GM23338 (cell line): ENCODE measurements at regions not wholly inside any gene's neighbourhood (a gene's known extent, or its start where the extent isn't known, plus 50 kb on each side); places are given as distances from the start of the nearest gene placed in this dataset.
A peak's percentile ranks its signal among the peaks of the same experiment; 100 is the strongest.

Source experiments
- ATAC-seq: fragments of 200-7000 bp; cut with Tn5 transposase; 3 replicates; pipeline ENCODE4 v1.9.1; 2020
- DNase-seq: peaks from one replicate; pipeline ENCODE4 v3.0.0-alpha.2; 2015; ENCODE audit warnings: low spot score
- H2AFZ ChIP-seq: fragments of 200-600 bp; sonication (generic); 2 replicates; pipeline ENCODE4 v1.8.0; 2016; ENCODE audit warnings: antibody characterized with exemption, mild to moderate bottlenecking, moderate library complexity
- H3F3A ChIP-seq: fragments of 200-600 bp; sonication (generic); replicated peaks from 2 replicates; pipeline ENCODE4 v1.8.0; 2017; ENCODE audit warnings: antibody characterized with exemption, mixed run types, low read depth
- H3K27ac ChIP-seq: fragments of 200-600 bp; sonication (generic); 2 replicates; pipeline ENCODE4 v1.6.1; 2016; ENCODE audit warnings: low read depth
- H3K27me3 ChIP-seq: fragments of 200-600 bp; sonication (generic); 2 replicates; pipeline ENCODE4 v1.8.0; 2016; ENCODE audit warnings: mild to moderate bottlenecking, mixed run types, moderate library complexity; ENCODE audit not compliant: insufficient read depth
- H3K36me3 ChIP-seq: fragments of 200-600 bp; sonication (generic); 2 replicates; pipeline ENCODE4 v1.8.0; 2016; ENCODE audit warnings: mild to moderate bottlenecking; ENCODE audit not compliant: insufficient read depth
- H3K4me1 ChIP-seq: fragments of 200-600 bp; sonication (generic); 2 replicates; pipeline ENCODE4 v1.8.0; 2016; ENCODE audit warnings: mild to moderate bottlenecking, moderate library complexity; ENCODE audit not compliant: insufficient read depth
- H3K4me2 ChIP-seq: fragments of 200-600 bp; sonication (generic); 2 replicates; pipeline ENCODE4 v1.7.1; 2017; ENCODE audit warnings: mixed run types
- H3K4me3 ChIP-seq: fragments of 200-600 bp; sonication (generic); 2 replicates; pipeline ENCODE4 v1.6.1; 2016; ENCODE audit warnings: mixed run types
- H3K79me2 ChIP-seq: fragments of 200-600 bp; sonication (generic); replicated peaks from 2 replicates; pipeline ENCODE4 v1.8.0; 2017; ENCODE audit warnings: mild to moderate bottlenecking; ENCODE audit not compliant: insufficient read depth
- H3K9me2 ChIP-seq: fragments of 200-600 bp; sonication (generic); 2 replicates; pipeline ENCODE4 v1.8.0; 2017; ENCODE audit not compliant: insufficient read depth
- H4K20me1 ChIP-seq: fragments of 200-600 bp; sonication (generic); replicated peaks from 2 replicates; pipeline ENCODE4 v1.8.0; 2017; ENCODE audit warnings: mild to moderate bottlenecking; ENCODE audit not compliant: insufficient read depth
- H3K27ac Mint-ChIP-seq: 2 replicates; pipeline ENCODE4 v1.8.0; 2020; ENCODE audit warnings: inconsistent platforms, mild to moderate bottlenecking, moderate library complexity, mixed read lengths
- H3K27me3 Mint-ChIP-seq: 3 replicates; pipeline ENCODE4 v1.8.0; 2022; ENCODE audit warnings: low read depth, mild to moderate bottlenecking, moderate library complexity, mixed read lengths, inconsistent platforms; ENCODE audit not compliant: insufficient read depth, poor library complexity
- H3K36me3 Mint-ChIP-seq: 3 replicates; pipeline ENCODE4 v1.8.0; 2021; ENCODE audit warnings: low read depth, mild to moderate bottlenecking, inconsistent platforms, moderate library complexity, mixed read lengths
- H3K4me1 Mint-ChIP-seq: 3 replicates; pipeline ENCODE4 v1.8.0; 2020; ENCODE audit warnings: mild to moderate bottlenecking, inconsistent platforms, mixed read lengths
- H3K4me3 Mint-ChIP-seq: 3 replicates; pipeline ENCODE4 v1.8.0; 2021; ENCODE audit warnings: moderate library complexity, mild to moderate bottlenecking, inconsistent platforms, mixed read lengths
- H3K9me3 Mint-ChIP-seq: 3 replicates; pipeline ENCODE4 v1.8.0; 2020; ENCODE audit warnings: moderate library complexity, mild to moderate bottlenecking, inconsistent platforms, mixed read lengths
- CREB1 ChIP-seq: fragments of 250-450 bp; sonication (Bioruptor Pico); IDR thresholded peaks from 2 replicates; pipeline ENCODE4 v1.5.0; 2020; ENCODE audit warnings: low read depth, mild to moderate bottlenecking, moderate library complexity
- EZH2 ChIP-seq: fragments of 200-600 bp; sonication (generic); IDR thresholded peaks from one replicate; pipeline ENCODE4 v1.8.0; 2017; ENCODE audit warnings: antibody characterized with exemption, mild to moderate bottlenecking, low read depth; ENCODE audit not compliant: unreplicated experiment
- EZH2phosphoT487 ChIP-seq: fragments of 200-600 bp; sonication (generic); IDR thresholded peaks from one replicate; pipeline ENCODE4 v1.8.1; 2018; ENCODE audit warnings: antibody characterized with exemption; ENCODE audit not compliant: unreplicated experiment
- NANOG ChIP-seq: IDR thresholded peaks from 2 replicates; pipeline ENCODE4 v1.6.1; 2016; ENCODE audit warnings: antibody characterized with exemption, borderline replicate concordance
- STAT1 ChIP-seq: IDR thresholded peaks from one replicate; pipeline ENCODE4 v1.6.1; 2016; ENCODE audit warnings: antibody characterized with exemption; ENCODE audit not compliant: unreplicated experiment
- ZNF114 ChIP-seq: fragments of 250-450 bp; sonication (Bioruptor Pico); IDR thresholded peaks from 2 replicates; pipeline ENCODE4 v1.5.0; 2020; ENCODE audit warnings: mild to moderate bottlenecking, moderate library complexity
- ZNF331 ChIP-seq: fragments of 250-450 bp; sonication (Bioruptor Pico); IDR thresholded peaks from 2 replicates; pipeline ENCODE4 v1.5.0; 2020; ENCODE audit warnings: low read depth, mild to moderate bottlenecking, moderate library complexity
- TF ChIP-seq, protein P1 (sequence below): IDR thresholded peaks from one replicate; pipeline ENCODE4 v1.6.1; 2018; ENCODE audit warnings: antibody characterized with exemption; ENCODE audit not compliant: unreplicated experiment
- TF ChIP-seq, protein P2 (sequence below): fragments of 250-450 bp; sonication (Bioruptor Pico); IDR thresholded peaks from 2 replicates; pipeline ENCODE4 v1.5.0; 2020; ENCODE audit warnings: mild to moderate bottlenecking, moderate library complexity
- TF ChIP-seq, protein P3 (sequence below): IDR thresholded peaks from 2 replicates; pipeline ENCODE4 v1.6.1; 2016; ENCODE audit warnings: antibody characterized with exemption

DNA sequence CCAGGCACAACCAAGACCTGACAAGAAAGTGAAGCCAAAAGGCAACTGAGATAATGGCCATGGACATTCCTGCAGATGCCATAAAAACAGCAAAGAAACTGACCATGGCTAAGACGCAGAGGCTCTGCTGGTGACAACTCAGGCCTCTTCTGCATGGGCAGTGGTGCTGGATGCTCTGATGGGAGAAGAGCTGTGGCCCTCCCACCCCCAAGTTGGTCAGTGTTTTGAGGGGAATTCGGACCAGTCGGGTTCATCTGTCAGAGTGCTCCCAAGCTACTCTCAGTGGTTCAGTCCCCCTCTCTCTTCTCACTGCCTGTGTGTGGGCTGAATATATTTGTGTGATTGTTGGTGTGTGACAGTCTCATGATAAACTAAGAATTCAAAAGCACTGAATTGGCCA lies 79.0 kb upstream of the GPR26 start (continued):
- TF ChIP-seq, protein P1, sequence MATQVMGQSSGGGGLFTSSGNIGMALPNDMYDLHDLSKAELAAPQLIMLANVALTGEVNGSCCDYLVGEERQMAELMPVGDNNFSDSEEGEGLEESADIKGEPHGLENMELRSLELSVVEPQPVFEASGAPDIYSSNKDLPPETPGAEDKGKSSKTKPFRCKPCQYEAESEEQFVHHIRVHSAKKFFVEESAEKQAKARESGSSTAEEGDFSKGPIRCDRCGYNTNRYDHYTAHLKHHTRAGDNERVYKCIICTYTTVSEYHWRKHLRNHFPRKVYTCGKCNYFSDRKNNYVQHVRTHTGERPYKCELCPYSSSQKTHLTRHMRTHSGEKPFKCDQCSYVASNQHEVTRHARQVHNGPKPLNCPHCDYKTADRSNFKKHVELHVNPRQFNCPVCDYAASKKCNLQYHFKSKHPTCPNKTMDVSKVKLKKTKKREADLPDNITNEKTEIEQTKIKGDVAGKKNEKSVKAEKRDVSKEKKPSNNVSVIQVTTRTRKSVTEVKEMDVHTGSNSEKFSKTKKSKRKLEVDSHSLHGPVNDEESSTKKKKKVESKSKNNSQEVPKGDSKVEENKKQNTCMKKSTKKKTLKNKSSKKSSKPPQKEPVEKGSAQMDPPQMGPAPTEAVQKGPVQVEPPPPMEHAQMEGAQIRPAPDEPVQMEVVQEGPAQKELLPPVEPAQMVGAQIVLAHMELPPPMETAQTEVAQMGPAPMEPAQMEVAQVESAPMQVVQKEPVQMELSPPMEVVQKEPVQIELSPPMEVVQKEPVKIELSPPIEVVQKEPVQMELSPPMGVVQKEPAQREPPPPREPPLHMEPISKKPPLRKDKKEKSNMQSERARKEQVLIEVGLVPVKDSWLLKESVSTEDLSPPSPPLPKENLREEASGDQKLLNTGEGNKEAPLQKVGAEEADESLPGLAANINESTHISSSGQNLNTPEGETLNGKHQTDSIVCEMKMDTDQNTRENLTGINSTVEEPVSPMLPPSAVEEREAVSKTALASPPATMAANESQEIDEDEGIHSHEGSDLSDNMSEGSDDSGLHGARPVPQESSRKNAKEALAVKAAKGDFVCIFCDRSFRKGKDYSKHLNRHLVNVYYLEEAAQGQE: no peak
- TF ChIP-seq ZNF114 (CRISPR knock-in tag): no peak
- no peak for TF ChIP-seq EZH2

DNA sequence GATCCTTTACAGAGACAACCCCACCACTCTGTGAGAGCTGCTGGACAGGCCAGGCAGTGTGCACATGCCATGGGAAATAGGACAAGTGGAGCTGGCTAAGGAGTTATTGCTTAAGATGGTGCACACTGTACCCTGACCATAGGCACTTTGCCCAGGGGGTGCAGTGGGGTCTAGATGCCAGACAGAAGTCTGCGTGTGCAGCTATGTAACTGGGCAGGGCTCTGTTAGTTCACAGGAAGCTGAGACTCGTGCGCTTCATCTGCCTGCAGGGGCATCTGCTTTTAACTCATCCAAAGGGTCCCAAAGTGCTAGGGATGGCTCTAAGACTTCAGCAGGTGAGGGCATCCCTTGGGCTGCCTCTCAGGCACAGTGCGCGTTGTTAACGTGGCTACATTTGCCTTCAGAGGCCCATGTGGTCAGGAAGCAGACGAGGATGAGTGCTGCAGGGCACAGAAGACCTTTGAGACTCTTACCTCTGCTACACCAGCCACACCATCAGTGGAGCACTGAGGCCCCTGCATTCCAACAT lies 77.7 kb upstream of the GPR26 start:
- H3K4me2 ChIP-seq: no peak overlapping the region
- no peak overlapping the region for H3K27ac ChIP-seq
- Mint-ChIP-seq H3K27me3 (no peaks in the 10 kb centered on the region), H3K27ac (no peak overlapping the region), H3K36me3 (no peaks in the 10 kb centered on the region), H3K4me3 (no peak overlapping the region), H3K4me1 (peaks cover 30% of the 10 kb centered on the region), H3K9me3 (no peaks in the 10 kb centered on the region)
- H2AFZ ChIP-seq: peak overlapping the region; percentile 23; the same call in 1 of the 2 replicates
- no peaks in the 10 kb centered on the region for H4K20me1 ChIP-seq
- no peak for TF ChIP-seq STAT1
- TF ChIP-seq CREB1 (CRISPR knock-in tag): no peak
- TF ChIP-seq ZNF331 (CRISPR knock-in tag): no peak
- TF ChIP-seq EZH2phosphoT487: no peak
- TF ChIP-seq, protein P2, sequence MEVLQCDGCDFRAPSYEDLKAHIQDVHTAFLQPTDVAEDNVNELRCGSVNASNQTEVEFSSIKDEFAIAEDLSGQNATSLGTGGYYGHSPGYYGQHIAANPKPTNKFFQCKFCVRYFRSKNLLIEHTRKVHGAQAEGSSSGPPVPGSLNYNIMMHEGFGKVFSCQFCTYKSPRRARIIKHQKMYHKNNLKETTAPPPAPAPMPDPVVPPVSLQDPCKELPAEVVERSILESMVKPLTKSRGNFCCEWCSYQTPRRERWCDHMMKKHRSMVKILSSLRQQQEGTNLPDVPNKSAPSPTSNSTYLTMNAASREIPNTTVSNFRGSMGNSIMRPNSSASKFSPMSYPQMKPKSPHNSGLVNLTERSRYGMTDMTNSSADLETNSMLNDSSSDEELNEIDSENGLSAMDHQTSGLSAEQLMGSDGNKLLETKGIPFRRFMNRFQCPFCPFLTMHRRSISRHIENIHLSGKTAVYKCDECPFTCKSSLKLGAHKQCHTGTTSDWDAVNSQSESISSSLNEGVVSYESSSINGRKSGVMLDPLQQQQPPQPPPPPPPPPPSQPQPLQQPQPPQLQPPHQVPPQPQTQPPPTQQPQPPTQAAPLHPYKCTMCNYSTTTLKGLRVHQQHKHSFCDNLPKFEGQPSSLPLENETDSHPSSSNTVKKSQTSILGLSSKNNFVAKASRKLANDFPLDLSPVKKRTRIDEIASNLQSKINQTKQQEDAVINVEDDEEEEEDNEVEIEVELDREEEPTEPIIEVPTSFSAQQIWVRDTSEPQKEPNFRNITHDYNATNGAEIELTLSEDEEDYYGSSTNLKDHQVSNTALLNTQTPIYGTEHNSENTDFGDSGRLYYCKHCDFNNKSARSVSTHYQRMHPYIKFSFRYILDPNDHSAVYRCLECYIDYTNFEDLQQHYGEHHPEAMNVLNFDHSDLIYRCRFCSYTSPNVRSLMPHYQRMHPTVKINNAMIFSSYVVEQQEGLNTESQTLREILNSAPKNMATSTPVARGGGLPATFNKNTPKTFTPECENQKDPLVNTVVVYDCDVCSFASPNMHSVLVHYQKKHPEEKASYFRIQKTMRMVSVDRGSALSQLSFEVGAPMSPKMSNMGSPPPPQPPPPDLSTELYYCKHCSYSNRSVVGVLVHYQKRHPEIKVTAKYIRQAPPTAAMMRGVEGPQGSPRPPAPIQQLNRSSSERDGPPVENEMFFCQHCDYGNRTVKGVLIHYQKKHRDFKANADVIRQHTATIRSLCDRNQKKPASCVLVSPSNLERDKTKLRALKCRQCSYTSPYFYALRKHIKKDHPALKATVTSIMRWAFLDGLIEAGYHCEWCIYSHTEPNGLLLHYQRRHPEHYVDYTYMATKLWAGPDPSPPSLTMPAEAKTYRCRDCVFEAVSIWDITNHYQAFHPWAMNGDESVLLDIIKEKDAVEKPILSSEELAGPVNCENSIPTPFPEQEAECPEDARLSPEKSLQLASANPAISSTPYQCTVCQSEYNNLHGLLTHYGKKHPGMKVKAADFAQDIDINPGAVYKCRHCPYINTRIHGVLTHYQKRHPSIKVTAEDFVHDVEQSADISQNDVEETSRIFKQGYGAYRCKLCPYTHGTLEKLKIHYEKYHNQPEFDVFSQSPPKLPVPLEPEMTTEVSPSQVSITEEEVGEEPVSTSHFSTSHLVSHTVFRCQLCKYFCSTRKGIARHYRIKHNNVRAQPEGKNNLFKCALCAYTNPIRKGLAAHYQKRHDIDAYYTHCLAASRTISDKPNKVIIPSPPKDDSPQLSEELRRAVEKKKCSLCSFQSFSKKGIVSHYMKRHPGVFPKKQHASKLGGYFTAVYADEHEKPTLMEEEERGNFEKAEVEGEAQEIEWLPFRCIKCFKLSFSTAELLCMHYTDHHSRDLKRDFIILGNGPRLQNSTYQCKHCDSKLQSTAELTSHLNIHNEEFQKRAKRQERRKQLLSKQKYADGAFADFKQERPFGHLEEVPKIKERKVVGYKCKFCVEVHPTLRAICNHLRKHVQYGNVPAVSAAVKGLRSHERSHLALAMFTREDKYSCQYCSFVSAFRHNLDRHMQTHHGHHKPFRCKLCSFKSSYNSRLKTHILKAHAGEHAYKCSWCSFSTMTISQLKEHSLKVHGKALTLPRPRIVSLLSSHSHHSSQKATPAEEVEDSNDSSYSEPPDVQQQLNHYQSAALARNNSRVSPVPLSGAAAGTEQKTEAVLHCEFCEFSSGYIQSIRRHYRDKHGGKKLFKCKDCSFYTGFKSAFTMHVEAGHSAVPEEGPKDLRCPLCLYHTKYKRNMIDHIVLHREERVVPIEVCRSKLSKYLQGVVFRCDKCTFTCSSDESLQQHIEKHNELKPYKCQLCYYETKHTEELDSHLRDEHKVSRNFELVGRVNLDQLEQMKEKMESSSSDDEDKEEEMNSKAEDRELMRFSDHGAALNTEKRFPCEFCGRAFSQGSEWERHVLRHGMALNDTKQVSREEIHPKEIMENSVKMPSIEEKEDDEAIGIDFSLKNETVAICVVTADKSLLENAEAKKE (CRISPR knock-in tag): no peak
- TF ChIP-seq ZNF114 (CRISPR knock-in tag): no peak
- TF ChIP-seq, protein P3, sequence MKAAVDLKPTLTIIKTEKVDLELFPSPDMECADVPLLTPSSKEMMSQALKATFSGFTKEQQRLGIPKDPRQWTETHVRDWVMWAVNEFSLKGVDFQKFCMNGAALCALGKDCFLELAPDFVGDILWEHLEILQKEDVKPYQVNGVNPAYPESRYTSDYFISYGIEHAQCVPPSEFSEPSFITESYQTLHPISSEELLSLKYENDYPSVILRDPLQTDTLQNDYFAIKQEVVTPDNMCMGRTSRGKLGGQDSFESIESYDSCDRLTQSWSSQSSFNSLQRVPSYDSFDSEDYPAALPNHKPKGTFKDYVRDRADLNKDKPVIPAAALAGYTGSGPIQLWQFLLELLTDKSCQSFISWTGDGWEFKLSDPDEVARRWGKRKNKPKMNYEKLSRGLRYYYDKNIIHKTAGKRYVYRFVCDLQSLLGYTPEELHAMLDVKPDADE: no peak
- TF ChIP-seq NANOG: no peak
- no peak for ATAC-seq
- H3K27me3 ChIP-seq: peaks cover under 1% of the 10 kb centered on the region; the same call in 1 of the 2 replicates
- no peaks in the 10 kb centered on the region for H3K9me2 ChIP-seq
- no peak for DNase-seq
- no peaks in the 10 kb centered on the region for H3K36me3 ChIP-seq
- H3K79me2 ChIP-seq: no peaks in the 10 kb centered on the region
- H3K4me3 ChIP-seq: no peak overlapping the region
- H3F3A ChIP-seq: no peaks in the 10 kb centered on the region
- peaks cover 16% of the 10 kb centered on the region; the same call in 1 of the 2 replicates for H3K4me1 ChIP-seq
